ENCODE measurements at regions not wholly inside any gene's neighbourhood (a gene's known extent, or its start where the extent isn't known, plus 50 kb on each side); places are given as distances from the start of the nearest gene placed in this dataset.

DNA sequence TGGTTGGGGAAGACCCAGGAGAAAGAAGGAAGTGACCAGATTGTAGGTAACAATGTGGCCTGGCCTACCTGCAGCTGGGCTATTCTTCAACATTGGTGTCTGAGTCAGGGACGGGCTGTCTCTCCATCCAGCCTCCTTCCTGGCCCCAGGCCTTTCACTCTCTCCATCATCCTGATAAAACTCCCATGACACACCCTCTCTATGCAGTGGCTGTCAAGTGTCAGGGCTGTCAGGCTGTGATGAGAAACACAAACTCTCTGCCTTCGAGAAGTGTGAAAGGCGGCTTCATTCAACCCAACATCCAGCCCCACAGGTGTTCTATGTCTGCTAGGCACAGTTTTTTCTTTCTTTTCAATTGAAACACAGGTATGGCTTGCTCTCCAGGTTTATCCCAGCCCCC is 153.3 kb upstream of the VSTM2B start:
- no peak for ATAC-seq

DNA sequence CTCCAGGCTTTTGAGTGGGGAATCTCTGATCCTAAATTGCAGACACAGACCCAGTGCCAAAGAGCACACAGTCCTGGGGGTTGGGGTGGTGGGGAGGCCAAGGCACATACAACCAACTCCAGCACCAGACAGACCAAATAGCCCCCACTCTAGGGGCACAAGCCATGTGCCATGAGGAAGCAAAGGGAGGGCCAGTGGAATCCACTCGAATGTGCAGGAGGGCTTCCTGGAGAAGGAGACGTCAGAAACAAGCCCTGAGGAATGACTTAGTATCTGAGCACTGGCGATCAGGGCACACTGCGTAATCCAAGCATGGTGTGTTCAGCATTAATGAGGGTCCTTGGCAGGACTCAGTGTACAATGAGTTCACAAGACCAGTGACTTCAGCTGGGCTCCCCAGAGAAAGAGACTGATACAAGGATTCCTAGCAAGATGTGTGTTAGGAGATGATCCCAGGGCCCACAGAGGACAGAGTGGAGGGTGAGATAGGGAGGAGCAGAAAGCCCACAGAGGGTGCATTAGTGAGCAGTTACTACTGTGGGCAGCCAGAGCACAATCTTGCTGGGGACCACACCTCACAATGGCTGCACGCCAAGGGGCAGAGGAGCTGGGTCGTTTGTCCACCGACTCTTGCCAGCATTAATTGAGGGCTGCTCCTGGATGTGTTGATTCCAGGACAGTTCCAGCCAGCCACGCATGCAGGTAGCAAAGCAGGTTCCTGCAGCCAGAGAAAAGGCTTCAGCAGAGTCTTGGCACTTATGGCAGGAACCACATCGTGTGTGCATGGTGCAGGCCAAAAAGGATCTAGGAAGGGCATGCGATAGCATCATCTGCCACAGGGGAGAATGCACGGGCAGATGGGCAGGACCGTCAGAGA is 152.6 kb upstream of the VSTM2B start:
- ATAC-seq (no peak), DNase-seq (no peak)

More for the DNA sequence above, 153.3 kb upstream of the VSTM2B start:
- DNase-seq = no peak

DNA sequence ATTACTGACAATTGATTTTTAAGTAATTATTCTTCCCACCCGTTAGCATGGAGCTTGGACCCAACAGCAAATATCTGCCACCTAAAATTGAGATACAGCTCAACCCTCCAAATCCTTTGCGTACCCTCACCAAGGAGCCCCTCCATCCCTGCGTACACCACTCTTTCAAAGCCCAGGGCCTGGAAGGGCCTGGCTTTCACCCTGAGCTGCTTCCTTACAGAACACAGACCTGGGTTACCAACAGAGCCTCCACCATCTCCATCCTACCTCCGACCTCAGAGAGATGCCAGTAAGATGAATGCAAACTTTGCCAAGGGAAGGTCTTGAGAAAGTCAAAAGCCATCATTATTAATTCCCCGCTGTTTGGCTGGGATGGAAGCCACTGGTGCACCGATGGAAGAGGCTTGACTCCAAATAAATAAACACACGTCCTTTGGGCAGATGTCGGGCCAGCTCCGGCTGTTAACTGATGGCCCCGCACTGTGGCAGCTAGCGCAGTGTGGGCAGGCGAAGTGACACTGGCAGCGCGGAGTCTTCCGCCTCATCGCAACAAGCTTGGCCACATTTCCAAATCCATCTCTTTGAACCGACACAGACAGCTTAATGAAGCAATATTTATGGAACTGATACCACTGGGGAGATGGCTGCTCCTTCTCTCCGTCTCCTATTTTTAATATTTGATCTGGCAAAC is 150.2 kb upstream of the VSTM2B start:
- ATAC-seq (no peak), DNase-seq (no peak)

DNA sequence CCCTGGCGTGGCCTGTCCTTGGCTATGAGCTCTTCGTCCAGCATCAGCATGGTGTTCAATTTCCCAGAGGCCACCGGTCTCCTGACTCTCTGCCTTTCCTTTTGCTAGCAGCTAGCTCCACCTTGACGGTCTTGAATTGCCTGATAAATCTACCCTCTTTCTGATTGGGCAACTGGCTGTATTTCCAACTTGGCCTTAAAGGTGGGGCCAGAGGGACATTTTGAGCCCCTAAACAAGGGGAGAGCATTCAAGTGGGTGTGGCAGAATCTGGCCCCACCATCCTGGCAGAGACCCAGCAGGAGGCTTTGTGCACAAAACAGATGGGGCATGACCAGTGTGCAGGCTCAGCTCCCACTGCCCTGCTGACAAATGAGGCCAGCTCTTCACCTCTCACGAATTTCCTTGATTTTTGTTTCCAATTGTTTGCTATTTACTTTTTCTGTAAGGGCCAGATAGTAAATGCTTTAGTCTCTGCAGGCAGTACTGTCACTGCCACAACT is 148.9 kb upstream of the VSTM2B start:
- DNase-seq = no peak
- ATAC-seq = no peak

DNA sequence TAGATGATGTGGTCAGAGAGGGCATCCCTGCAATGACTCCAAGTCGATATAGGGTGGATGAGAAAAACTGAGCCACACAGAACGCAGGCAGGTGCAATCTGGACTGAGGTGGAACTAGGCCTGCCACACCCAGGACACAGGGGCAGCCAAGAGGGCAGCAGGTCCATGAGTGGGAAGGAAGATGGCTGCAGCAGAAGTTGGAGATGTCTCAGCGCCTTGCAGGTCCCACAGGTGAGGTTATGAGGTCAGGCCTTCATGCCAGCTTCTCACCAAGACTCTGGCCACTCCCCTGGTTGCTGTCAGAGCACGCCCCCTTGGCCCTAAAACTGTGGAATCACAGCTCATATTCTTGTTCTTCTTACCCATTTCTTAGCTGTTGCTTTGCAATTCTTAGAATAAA is 147.7 kb upstream of the VSTM2B start:
- ATAC-seq (no peak), DNase-seq (no peak)

DNA sequence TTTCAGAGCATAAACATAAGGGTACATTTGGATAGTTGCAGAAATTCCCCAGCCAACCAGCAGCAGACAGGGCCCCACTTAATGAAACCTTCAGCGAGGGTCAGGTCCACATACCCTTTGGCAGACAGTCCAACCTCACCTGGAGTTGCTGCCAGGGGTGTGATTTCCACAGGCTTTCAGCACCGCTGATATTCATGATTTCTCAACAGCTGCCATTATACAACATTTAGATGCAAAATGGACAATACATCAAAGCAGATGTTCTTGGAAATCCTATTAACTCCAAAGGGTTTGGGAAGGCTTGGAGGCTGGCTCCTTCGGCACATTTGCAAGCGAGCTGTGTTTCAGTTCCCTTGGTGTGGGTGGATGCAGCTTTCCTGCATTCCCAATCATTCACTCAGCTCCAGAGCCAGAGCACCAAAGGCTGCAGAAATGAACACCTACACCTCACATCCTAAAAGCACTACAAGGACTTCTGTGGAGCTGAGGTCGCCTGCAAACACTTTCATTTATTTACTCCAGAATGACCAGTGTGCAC is 147.2 kb upstream of the VSTM2B start:
- no peak for ATAC-seq
- DNase-seq = no peak

DNA sequence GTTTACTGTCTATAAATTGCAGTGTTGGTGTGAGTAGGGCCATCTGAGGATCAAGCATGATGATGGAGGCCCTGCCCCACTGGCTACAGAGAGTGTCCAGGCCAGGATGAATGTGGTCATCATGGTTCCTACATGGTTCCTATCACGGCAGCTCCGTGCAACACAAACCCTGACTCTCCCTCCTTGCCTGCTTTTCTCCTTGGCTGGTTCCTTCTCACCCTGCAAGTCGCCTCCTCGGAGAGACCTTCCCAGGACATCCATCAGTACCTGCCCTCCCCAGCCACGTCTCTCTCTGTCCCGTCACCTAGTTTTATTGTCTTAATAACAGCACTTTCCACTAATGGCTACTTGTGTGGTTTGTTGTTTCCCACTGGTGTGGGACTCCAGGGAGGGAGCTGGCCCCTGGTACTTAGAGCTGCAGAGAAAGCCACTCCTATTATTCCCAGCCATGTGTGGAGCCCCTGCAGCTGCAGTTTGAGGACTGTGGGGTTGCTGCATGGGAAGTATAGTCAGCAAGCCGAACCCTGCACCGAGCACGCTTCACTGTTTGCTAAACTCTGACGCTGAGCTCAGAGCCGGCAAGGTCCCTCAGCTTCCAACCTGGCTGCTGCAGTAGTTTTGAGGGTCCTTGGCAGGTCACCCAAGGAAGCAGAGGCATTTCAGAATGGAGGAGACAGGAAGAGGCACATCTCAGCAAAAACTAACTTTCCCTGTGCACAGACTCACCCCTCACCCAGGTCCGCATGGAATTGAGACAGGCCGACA is 146.4 kb upstream of the VSTM2B start:
- no peak for DNase-seq
- no peak for ATAC-seq

DNA sequence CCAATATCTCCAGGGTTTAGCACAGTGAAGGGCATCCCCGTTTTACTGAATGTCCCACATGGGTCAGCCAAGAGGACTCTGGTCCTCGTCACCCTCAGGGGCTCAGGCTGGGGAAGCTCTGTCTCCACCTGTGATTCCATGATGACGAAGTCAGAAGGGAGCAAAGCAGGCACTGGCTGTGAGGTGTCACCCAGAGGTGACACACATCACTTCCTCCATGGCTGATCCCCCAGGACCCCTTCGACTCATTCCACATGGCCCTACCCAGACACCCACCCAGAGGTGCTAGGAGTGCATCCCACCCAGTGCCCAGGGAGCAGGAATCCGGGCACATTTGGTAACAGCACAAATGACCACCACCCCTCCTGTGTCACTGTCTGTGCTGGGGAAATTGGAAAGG is 145.2 kb upstream of the VSTM2B start:
- ATAC-seq (no peak), DNase-seq (no peak)

DNA sequence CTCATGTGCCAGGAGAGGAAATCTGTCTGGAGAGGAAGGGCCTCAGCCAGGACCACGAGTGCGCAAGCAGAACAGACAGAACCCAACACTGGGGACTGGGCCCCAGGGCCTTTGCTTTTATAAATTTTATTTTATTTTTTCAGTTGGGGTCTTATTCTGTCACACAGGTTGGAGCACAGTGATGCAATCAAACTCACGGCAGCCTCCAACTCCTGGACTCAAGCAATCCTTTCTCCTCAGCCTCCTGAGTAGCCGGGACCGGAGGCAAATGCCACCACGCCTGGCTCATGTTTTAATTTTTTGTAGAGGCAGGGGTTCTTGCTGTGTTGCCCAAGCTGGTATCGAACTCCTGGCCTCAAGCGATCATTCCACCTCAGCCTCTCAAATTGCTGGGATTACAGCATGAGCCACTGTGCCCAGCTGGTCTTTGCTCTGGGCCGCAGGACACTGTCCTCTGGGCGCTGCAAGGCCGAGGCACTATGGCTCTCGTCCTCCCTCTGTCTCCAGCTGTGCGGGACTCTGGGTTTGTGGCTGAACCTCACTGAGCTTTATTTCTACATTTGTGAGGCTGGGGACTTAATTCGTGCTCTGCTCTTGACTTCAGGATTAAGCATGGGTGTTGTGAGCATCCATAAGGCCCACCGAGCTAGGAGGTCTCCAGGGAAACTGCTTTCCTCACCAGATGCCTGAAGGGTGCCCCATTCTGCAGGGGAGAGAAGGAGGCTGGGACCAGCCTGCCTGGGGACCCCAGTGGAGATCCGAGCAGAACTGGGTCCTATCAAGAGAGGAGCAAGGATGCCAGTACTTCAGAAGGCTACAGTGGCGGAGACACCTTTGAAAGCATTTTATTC is 144.2 kb upstream of the VSTM2B start:
- DNase-seq (no peak), ATAC-seq (no peak)

DNA sequence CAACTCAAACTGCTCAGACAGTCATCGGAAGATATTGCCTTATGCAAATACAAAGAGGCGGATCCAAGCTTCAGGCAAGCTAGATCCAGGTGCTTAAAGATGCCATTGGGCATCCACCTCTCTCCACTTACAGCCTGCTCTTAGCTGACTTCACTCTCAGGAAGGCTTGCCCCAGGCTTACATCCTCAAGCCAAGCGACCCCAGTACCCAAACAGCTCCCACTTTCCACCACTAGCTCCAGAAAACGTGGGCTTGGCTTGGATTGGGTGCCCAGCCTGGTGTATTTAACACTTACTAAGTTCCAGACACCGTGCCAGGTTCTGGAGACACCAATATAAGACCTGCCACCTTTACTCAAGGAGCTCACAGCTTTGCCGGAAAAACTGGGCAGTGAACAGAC is 142.1 kb upstream of the VSTM2B start:
- no peak for DNase-seq
- no peak for ATAC-seq

DNA sequence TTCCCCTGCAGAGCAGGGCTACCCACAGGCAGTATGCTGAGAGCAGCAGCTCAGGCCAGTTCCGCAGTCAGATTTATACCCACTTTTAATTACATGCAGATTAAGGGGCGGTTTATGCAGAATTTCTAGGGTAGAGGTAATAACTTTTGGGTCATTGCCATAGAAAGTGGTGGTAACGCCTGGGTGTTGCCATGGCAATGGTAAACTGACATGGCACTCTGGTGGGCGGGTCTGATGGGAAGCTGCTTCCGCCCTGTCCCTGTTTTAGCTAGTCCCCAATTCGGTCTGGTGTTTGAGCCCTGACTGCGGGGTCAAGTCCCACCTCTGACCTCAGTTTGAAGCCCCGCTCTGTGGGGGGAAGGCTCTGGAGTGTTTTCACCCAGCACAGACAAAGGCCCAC is 141.1 kb upstream of the VSTM2B start:
- DNase-seq = no peak
- ATAC-seq = no peak

DNA sequence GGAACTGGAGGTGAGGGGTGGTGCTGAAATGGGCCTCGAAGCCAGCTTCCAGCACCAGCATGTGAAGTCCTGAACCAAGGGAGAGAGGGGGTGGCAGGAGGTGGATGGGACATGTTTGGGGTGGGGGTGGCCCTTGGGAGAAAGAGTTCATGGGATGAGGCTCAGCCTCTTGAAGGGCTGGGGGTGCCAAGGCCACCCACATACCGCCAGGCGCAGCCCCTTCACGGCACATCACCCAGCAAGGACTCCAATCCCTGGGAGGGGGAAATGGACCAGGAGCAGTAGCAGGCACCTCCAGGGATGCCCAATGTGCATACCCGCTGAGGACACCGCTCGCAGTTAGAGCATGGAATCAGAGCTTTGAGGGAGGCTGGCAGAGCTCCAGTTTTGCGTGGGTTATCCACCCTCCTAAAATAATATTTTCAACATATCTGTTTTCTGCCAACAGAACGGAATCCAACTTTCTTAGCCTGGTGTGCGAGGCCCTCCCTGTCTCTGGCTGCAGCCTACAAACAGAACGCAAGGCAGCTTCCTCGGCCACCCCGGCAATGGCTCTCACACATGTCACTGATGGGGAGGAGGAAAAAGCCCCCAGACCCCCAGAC is 140.5 kb upstream of the VSTM2B start:
- no peak for DNase-seq
- no peak for ATAC-seq

DNA sequence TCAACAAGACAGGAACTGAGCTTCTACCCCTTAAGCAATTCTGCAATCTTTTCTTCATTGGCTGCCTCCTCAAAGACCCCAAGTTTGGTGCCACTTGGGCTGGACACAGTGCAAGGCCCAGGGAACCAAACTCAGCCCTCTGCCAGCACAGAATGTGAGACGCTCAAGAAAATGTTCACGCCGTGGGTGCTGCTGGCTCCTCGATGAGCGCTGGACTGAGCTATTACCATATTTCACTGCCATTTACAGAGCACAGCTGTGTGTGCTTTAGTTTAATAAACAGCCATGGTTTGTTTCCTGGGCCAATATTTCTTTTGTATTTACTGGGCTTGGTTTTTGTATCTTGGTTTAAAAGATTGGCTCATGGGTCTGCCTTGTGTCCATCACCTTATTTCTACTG is 138.8 kb upstream of the VSTM2B start:
- ATAC-seq = no peak
- no peak for DNase-seq

DNA sequence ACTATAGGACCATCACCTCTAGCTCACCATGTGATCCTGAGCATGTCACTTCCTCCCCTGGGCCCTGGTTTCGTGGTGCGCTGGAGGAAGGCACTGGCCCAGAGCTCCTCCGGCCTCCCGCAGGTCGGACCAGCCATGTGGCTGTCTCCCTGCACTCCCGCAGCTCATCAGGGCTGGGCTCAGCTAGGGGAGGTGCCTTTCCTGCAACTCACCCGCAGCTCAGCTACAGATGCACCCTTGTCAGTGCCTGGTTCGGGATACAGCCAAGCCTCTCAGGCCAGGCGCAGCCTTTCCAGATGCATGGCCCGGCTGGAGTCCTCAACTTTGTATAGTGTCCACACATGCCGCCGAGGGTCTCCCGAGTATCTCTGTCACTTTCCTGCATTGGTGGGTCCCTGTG is 138.2 kb upstream of the VSTM2B start:
- no peak for DNase-seq
- ATAC-seq = no peak

DNA sequence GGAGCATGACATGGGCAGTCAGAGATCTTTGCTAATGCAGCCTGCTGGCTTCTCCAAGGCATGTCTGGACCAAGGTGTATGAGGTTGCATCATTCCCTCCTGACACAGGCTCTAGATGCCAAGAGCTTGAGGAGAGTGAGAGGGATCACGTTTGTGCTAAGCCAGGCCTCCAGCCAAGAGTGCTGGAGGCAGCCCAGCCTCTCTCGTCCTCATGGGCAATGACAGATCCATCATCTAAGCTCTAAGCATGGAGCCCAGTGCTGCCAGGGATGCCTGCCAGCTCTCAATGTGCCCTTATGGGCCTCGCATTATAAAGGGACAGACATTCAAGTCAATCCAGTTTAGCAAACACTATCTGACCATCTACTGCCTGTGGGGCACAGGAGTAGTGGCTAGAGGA is 136.3 kb upstream of the VSTM2B start:
- ATAC-seq = no peak
- no peak for DNase-seq

DNA sequence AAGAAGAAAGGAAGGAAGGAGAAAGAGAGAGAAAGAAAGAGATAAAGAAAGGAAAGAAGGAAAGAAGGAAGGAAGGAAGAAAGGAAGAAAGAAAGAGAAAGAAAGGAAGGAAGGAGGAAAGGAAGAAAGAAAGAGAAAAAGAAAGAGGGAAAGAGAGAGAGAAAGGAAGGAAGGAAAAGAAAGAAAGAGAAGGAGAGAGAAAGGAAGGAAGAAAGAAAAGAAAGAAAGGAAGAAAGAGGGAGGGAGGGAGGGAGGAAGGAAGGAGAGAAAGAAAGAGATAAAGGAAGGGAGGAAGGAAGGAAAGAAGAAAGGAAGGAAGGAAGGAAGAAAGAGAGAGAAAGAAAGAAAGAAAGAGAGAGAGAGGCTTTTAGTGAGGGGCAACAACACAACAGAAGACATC is 135.1 kb upstream of the VSTM2B start:
- no peak for ATAC-seq
- DNase-seq = no peak

DNA sequence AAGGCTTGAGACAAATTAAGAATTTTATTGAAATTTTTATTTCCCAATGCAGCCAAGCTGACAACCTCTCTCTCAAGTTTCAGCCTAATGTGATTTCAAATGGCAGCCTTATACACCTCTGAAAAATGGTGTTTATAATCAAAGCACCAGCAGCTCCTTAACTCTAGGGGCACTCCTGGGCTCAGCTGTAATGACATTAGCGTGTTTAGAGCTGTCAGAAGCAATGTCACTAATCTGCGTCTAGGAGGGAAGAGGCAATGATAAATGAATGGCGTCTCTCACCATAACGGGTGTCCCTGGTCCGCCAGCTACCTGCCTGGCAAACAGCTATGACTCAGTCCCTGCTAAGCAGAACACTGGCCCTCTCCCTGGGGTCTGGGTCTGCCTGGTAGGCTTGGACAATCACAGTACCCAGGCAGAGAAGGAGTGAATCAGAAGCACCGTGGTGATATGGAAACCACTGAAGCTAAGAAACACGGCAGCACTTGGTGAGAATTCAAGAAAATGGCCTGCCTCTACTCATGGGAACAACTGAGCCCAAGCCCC is 131.8 kb upstream of the VSTM2B start:
- DNase-seq (no peak), ATAC-seq (no peak)

DNA sequence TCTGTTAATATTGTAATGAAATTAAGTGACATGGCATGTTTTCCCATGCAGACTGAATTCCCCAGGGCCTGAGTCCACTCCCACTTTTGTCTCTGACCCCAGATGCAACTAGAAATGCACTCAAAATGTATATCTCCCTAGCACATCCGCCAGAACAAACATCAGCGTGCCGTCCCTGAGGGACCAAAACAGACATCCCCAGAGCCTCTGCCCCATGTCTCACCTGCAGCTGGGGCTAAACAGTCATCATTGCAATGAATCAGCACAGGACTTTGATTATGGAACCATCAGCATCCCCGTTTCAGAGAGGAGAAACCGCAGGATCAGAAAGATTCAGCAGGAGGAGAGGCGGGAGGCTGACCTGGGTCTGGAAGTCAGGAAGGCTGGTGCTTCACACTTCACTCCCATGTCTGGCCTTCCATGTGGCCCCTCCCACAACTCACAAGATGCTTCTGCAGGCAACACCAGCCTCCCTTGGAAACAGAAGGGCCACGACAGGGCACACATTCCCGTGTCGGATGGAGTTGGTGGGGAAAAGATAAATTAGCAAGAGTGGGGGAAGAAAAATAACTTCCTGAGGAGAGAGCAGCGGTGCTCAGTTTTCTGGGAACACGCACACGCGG is 130.6 kb upstream of the VSTM2B start:
- DNase-seq = no peak
- ATAC-seq = no peak

DNA sequence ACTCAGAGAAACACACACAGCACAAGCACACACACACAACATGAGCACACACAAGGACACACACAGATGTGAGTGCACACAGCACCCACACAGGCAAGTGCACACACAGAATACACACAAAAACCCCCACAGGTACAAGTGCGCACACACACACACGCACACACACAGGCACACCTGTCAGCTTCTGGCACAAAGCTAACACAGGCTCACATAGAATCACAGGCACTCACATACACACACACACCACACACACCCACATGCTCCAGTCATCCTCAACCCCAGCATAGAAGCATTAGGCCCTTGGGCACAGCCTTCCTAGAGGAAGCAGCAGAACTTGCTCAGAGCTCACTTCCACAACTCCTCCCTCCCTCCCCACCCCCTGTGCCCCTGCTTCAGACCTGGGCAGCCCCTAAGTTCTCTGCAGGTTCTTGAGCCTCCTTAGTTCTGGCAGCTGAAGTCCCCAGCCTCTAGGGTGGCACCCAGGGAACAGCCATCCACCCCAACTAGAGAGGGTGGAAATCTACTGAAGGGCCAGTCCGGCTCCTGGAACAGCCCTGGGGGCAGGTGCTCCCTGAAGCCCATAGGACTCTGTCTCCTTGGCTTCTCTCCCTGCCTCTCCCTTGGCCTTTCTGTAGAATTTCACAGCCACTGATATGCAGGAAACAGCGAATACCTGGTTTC is 129.9 kb upstream of the VSTM2B start:
- DNase-seq (no peak), ATAC-seq (no peak)

DNA sequence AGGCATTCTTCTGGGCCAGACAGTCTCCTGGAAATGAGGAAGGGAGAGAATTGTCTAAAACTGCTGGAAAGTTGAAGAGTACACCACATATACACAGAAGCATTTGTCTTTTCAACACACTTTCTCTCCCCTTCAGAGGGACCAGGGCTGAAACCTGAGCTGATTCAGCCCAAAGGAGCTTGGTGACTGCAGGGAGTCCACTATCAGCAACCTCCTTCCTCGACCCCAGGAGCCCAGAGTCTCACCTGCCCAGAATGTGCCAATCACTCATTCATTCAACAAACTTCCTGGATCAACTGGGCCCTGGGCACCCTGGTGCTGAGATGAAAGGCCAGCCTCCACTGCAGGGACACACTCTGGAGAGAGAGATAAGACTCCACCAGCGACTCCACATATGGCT is 128.9 kb upstream of the VSTM2B start:
- DNase-seq (no peak), ATAC-seq (no peak)

Measured in stimulated activated naive CD8-positive, alpha-beta T cell treated with anti-CD3 and anti-CD28 coated beads, Interleukin-15, Interleukin-2, amounts not matched to agents 100 U/mL and 50 U/mL, for 24 hours (primary cell).